HG03159 (cell line): ENCODE measurements at regions not wholly inside any gene's neighbourhood (a gene's known extent, or its start where the extent isn't known, plus 50 kb on each side); places are given as distances from the start of the nearest gene placed in this dataset.
"Not testable (repeated sequence)": the region's sequence is repeated elsewhere in the genome, so short reads cannot be mapped to it uniquely, and the experiment has no call there.

Source experiments
- ATAC-seq: cut with Tn5 transposase; IDR thresholded peaks from one replicate; pipeline ENCODE4 v1.9.1; 2021; ENCODE audit warnings: mild to moderate bottlenecking, moderate library complexity; ENCODE audit not compliant: unreplicated experiment

- ATAC-seq, result no peak
Measured at GRCh38 chr13:107927557-107927956, 287.8 kb downstream of the LIG4 start.

GRCh38 chr13:107926515-107926914 is 288.8 kb downstream of the LIG4 start:
- not testable (repeated sequence) for ATAC-seq

- ATAC-seq, result not testable (repeated sequence)
Measured at GRCh38 chr13:107916902-107917301, 298.4 kb downstream of the LIG4 start.

- no peak for ATAC-seq
Measured at GRCh38 chr13:107912745-107913144, 302.6 kb downstream of the LIG4 start.

- no peak for ATAC-seq
Measured at GRCh38 chr13:107907065-107907805, 308.1 kb downstream of the LIG4 start.

- no peak for ATAC-seq
Measured at GRCh38 chr13:107906131-107906530, 309.2 kb downstream of the LIG4 start.

- ATAC-seq, result no peak
Measured at GRCh38 chr13:107901996-107902562, 313.3 kb downstream of the LIG4 start.

GRCh38 chr13:107901230-107901629 is 314.1 kb downstream of the LIG4 start:
- ATAC-seq, result no peak

- no peak for ATAC-seq
Measured at GRCh38 chr13:107900775-107901174, 314.6 kb downstream of the LIG4 start.

GRCh38 chr13:107886118-107886517 is 329.2 kb downstream of the LIG4 start:
- ATAC-seq, result no peak

- no peak for ATAC-seq
Measured at GRCh38 chr13:107884564-107884963, 330.8 kb downstream of the LIG4 start.

- ATAC-seq, result no peak
Measured at GRCh38 chr13:107883561-107884175, 331.7 kb downstream of the LIG4 start.

GRCh38 chr13:107882708-107883560 is 332.4 kb downstream of the LIG4 start:
- no peak for ATAC-seq

GRCh38 chr13:107881362-107881761 is 334.0 kb downstream of the LIG4 start:
- ATAC-seq, result no peak

- no peak for ATAC-seq
Measured at GRCh38 chr13:107874456-107874855, 340.9 kb downstream of the LIG4 start.

- ATAC-seq, result no peak
Measured at GRCh38 chr13:107873926-107874325, 341.4 kb downstream of the LIG4 start.

GRCh38 chr13:107870400-107870799 is 344.9 kb downstream of the LIG4 start:
- no peak for ATAC-seq

GRCh38 chr13:107867701-107868661 is 347.4 kb downstream of the LIG4 start:
- ATAC-seq, result no peak

- ATAC-seq, result no peak
Measured at GRCh38 chr13:107866941-107867623, 348.3 kb downstream of the LIG4 start.
